NB4 (cell line): ENCODE measurements at regions not wholly inside any gene's neighbourhood (a gene's known extent, or its start where the extent isn't known, plus 50 kb on each side); places are given as distances from the start of the nearest gene placed in this dataset.

Experiments
- CTCF ChIP-seq: IDR thresholded peaks from one replicate; pipeline ENCODE4 v1.5.1; 2012; ENCODE audit warnings: low read depth, low read length
- POLR2A ChIP-seq: IDR thresholded peaks from 2 replicates; pipeline ENCODE4 v1.6.1; 2011; ENCODE audit warnings: mild to moderate bottlenecking; ENCODE audit not compliant: insufficient read length; ENCODE audit errors: extremely low read depth

GRCh38 chrX:22859642-22860041 is 140.1 kb upstream of the DDX53 start:
- TF ChIP-seq CTCF = no peak
- no peak for TF ChIP-seq POLR2A
